NCI-H1417 treated with DMSO at 0.1 percent for 48 hours (cell line): ENCODE measurements at regions not wholly inside any gene's neighbourhood (a gene's known extent, or its start where the extent isn't known, plus 50 kb on each side); places are given as distances from the start of the nearest gene placed in this dataset.
"Not testable (repeated sequence)": the region's sequence is repeated elsewhere in the genome, so short reads cannot be mapped to it uniquely, and the experiment has no call there.

Source experiments
- DNase-seq: peaks from one replicate; lab custom pipeline; 2025; lab: John Stamatoyannopoulos, UW

DNA sequence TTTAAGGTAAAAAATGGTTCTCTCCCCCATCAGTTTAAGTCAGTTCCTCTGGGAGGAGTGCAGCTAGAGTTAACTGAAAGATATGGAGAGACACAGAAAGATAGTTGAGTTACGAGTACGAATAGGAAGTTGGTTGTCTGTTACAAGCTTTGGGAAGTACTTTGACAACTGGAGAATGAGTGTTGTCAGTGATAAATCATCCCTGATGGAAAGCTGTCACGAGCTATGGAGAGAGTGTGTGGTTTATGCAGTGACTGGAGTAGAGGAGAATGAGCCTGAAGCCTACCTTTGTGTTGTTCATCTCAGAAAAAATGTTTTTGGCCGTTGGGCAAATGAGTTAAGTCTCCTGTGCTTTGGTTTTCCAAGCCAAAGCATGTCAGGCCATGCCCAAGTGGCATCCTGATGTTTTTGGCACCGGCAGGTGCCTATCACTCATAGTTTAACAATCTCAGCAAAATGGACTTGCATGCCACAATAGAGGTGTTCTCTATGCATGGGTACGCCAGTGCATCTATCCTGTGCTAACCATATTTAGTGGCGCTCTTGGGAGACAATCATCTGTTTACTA is 350.2 kb downstream of the IRS2 start:
- no peak for DNase-seq

DNA sequence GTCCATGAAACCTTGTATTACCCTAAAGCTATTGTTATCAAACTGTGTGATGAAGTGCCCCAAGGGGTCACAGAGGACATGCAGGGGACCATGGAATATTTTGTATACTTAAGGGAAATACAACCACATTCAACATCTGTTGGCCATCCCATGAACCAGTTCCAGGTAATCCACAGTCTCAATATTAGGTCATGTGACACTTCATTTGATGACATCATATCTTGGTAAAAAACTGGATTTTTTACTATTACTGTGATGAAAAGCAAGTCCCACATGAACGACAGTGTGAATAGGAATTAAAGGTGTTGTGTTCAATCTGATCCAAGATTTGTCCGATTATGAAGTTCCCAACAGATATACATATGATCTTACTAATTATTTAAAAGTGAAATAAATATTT is 355.2 kb downstream of the IRS2 start:
- no peak for DNase-seq

- no peak for DNase-seq
Measured at GRCh38 chr13:109428146-109428545, 358.2 kb downstream of the IRS2 start.

DNA sequence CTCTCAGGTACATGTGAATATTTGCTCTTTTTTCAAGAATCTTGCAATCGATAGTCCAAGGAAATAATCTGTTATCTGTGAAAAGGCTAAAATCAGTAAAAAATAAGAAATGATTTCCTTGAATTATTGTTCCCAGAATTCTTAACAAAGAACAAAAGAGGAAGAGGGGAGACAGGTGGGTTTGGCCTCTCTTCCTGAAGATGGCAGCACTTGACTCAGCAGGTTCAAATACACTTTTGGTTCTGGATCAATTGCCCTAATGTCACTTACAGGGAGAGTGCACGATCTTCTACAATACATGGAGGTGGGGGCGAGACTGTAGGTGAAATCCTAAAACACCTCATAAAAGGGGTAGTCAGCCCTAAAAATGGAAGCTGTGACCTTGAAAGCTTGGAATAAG is 358.7 kb downstream of the IRS2 start:
- no peak for DNase-seq

DNA sequence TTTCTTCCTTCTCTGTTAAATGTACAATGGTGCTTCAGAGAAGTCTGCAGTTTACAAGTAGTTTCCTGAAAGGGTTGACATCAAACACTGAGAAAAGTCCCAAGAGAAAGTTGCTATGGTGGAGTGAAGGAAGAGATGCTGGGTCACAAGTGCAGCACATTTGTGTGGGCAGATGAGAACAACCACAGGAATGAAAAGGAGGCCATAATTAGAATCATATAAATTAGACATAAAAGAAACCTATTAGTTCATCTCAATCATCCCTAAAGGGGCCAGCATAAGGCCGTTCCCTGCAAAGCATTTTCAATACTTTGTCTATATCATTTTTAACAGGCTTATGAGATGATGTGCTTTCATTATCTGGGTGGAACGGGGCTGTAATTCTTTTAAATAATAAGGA is 359.2 kb downstream of the IRS2 start:
- DNase-seq: no peak

DNA sequence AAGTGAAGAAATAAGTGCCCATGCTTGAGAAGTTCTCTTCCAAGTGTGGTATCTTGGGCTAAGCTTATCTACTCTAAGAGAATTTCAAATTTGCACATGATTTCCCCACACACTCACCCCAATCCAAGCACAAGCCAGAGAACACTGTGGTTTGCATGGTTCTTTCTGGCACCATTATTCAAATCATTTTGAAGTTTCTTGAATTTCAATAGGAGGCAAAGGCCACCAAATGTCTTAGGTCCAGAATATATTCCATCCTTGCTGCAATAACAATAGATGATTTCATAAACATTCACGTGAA is 359.7 kb downstream of the IRS2 start:
- no peak for DNase-seq

DNA sequence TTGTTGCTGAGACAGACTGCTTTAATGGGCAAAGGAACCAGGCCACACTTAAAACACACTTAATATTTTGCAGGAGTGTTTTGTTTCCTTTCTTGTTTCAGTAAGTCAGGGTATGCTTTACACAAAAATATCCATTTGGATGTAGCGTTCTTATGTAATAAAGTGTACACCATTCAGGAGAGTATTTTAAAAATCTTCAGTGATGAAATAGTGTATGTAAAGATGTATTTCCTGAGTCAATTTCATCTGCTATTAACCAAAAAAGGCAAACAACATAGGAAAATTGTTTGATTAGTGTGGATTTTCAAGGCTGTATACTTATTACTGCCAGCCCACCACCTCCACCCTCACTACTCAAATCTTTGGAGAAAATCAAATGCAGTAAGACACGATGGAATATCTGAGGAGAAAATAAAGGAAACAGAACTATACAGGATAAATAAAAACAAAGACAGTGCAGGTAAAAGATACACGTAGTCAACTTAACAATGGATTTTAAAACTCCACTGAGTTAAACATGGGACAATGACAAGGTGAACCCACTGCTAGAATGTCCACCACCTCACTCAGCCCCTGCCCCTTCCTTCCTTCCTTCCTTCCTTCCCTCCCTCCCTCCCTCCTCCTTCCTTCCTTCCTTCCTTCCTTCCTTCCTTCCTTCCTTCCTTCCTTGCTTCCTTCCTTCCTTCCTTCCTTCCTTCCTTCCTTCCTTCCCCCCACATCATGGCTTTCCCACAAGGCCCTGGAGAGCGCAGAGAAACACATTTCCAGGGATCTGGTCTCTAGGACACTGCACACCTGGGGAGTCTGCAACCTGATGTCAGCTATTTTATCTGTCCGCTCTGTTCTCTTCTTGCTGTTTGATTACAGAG is 360.3 kb downstream of the IRS2 start:
- no peak for DNase-seq

DNA sequence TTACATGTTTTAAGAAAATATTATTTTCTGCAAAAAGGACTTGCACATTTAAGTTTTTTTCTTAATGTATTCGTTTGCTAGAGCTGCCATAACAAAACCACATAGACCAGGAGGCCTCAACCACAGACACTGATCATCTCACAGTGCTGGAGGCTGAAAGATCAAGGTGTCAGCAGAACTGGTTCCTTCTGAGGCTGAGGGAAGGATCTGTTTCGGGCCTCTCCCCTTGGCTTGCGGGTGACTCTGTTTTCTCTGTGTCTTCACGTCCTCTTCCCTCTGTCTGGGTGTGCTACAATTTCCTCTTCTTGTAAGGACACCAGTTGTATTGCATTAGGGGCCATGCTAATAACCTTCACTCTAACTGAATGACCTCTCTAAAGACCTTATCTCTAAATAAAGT is 364.2 kb downstream of the IRS2 start:
- no peak for DNase-seq

GRCh38 chr13:109419896-109420295 is 366.5 kb downstream of the IRS2 start:
- DNase-seq: no peak

DNA sequence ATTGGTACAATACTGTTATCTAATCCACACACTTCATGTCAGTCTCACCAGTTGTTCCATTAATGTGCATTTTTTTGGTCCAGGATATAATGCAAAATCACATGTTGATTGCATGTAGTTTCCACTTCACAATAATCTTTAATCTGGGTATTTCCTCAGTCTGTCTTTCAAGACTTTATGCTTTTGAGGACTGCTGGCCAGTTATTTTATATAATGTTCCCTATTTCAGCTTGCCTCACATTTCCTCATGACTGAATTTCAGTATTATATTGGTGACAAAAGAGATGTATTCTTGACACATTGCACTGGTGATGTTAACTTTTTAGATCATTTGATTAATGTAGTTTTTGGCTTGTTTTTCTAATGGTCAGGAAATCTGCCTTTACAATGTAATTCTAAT is 368.3 kb downstream of the IRS2 start:
- no peak for DNase-seq

DNA sequence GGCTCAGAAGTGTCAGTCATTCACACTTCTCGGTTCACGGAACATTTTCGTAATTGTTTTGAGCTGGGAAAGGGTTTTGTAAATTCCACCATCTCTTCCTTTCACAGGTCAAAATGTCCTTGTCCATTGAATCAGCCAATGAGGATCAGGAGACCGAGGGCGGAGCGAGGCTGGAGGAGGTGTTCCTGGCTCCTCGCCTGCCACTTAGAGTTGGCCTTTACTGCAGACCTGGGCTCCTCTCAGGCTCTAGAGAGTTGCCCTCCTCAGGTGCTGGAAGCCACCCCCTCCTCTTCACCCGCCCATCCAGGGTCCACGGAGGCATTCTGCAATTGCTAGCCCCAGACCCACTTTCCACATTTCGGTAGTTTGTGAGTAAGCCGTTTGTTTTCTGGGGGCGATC is 370.4 kb downstream of the IRS2 start:
- no peak for DNase-seq

GRCh38 chr13:109415057-109415456 is 371.3 kb downstream of the IRS2 start:
- DNase-seq: no peak

DNA sequence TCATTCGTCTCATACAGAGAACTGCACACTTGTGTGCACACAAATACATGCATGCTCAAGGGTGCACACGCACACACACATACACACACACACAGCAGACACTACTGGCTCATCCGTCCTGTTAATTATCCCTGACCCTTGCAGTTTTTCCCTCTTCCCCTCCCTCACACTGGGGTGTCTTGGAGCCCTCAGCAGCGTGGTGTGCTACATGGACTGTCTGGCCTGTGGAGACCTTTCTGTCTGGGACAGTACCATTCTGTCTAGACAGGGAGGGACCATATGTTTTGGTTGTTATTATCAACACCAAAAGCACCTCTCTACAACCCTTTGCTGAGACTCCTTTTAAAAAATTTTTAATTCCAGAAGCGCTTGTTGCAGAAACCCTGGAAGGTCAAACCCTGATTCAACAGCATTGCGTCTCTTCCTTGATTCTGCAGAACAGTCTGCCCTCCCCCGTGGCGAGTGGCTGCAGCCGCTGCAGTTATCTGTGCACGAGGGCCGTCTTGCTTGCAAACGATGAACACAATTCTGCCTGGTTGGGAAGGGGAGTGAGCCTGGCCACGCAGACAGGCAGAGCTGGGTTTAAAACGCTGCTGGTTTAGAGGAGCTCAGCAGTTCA is 374.0 kb downstream of the IRS2 start:
- peak; percentile 86 for DNase-seq

GRCh38 chr13:109410868-109411267 is 375.5 kb downstream of the IRS2 start:
- no peak for DNase-seq

DNA sequence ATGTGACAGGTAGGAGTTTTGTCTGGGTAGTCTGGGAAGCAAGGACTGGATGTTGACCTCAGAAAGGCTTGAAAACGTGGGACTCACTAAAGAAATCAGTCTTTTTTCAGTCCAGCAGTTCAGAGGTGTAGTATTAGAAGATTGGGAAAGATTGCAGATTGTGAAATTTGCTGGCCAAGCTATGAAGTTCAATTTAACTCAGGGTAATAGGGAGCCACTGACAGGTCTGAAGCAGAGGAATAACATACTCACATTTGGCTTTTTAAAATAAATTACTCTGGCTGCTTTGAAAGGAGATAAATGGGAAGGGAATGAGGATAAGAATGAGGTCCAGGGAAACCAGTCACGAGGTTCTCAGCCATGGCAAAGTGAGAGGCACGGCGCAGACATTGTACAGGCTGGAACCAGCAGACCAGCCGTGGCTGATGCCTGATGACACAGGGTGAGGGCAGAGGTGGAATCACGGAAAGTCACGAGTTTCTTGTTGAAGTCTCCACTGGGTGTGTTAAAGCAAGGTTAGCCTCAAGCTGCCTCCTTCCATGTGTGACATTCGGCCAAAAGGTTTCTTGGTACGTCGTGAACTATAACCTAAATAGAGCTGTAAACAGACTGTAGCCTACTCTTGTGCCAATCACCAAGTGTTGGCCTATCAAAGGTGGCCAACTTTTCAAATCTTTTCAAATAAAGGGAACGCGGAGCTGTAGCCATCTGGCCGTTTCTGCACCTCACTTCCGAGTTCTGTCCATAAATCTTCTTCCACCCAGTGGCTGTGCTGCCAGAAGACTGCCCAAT is 377.6 kb downstream of the IRS2 start:
- no peak for DNase-seq

DNA sequence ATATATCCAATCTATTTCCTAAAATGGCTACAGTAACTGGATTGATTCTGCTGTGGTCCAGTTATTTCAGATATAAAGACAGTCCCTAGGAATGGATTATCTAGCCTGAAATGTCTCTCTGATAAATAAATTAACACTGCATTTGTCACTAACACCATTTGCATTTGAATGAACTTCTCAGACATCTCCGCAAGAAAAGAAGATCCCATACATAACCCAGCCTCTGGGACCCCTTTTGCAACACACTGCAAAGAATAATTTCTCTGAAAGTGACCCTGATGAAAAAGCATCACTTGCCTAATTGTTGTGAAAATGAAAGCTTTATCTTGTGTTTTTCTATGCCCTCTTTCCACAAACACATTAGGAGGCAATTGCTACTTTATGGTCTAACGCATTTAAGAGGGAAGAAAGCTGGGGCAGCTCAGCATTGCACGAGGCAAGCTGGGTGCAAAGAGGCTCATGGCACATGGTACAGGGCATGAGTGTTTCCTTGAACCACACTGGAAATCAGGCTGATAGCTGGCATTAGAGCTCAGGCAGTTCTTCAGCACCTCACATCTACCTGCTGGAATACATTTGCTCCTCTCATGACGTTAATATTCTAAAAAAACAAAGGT is 379.9 kb downstream of the IRS2 start:
- no peak for DNase-seq

- DNase-seq: no peak
Measured at GRCh38 chr13:109403012-109403421, 383.4 kb downstream of the IRS2 start.

DNA sequence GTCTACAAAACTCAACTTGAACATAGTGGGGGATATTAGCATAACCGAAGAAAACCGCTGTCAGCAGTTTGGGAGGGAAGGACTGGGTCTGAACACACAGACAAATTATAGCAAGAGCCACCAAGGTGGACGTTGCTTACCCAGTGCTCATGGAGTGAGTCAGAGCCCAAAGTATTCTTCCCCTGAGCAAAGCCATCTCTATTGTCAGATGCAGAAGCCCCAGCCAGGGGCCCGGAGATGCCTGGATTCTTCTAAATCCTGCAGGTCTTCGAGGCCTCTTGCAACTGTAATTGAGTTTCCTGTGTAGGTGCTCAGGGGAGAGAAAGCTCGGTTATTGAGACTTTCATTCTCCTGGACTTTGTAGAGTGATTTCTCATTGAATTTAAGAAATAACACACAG is 384.5 kb downstream of the IRS2 start:
- no peak for DNase-seq

- DNase-seq: no peak
Measured at GRCh38 chr13:109401307-109401706, 385.1 kb downstream of the IRS2 start.

GRCh38 chr13:109400624-109401257 is 385.6 kb downstream of the IRS2 start:
- DNase-seq: no peak

DNA sequence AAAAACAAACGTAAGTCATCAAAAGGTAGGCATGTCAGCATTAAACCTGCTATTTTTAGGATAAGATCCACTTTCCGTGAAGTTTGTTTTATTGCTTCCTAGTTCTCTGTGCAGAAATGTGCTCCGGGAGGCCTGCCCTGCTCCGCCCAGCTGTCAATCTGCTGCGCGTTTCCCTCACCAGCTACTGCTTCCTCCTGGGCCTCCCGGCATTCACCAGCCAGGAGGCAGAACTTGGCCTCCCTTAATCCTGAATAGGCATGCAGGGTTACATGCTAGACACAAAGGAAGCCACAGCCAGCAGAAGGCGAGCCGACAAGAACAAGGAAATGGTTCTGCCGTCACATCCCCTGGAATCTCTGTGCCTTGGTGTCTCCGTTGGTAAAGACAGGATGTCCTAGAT is 386.2 kb downstream of the IRS2 start:
- no peak for DNase-seq

- not testable (repeated sequence) for DNase-seq
Measured at GRCh38 chr13:109398071-109398470, 388.3 kb downstream of the IRS2 start.
